ENCODE measurements at regions not wholly inside any gene's neighbourhood (a gene's known extent, or its start where the extent isn't known, plus 50 kb on each side); places are given as distances from the start of the nearest gene placed in this dataset.
"Not testable (repeated sequence)": the region's sequence is repeated elsewhere in the genome, so short reads cannot be mapped to it uniquely, and the experiment has no call there.

DNA sequence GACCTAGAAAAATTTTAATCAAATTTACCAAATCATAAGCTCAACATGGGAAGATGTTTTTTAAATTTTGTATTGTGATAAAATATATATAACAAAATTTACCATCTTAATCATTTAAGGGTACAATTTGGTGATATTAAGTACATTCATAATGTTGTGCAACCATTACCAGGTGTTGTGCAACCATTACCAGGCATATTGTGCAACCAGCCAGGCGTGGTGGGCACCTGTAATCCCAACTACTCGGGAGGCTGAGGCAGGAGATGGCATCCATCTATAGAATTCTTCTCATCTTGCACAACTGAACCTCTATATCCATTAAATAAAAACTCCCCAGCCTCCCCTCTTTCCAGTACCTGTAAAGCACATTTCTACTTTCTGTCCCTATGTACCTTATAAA is 124.5 kb upstream of the SLC13A1 start:
- no peak for DNase-seq (ENCODE audit: low read depth)
- TF ChIP-seq MYC (IDR thresholded peaks at IDR 0.05; ENCODE audit: low read depth, low read length) (no peak), POLR2A (IDR thresholded peaks at IDR 0.05; ENCODE audit: extremely low read depth, insufficient read length) (no peak)
- TF ChIP-seq, protein P1, sequence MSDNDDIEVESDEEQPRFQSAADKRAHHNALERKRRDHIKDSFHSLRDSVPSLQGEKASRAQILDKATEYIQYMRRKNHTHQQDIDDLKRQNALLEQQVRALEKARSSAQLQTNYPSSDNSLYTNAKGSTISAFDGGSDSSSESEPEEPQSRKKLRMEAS (IDR thresholded peaks at IDR 0.05; ENCODE audit: low read depth, low read length), result no peak
- TF ChIP-seq, protein P2, sequence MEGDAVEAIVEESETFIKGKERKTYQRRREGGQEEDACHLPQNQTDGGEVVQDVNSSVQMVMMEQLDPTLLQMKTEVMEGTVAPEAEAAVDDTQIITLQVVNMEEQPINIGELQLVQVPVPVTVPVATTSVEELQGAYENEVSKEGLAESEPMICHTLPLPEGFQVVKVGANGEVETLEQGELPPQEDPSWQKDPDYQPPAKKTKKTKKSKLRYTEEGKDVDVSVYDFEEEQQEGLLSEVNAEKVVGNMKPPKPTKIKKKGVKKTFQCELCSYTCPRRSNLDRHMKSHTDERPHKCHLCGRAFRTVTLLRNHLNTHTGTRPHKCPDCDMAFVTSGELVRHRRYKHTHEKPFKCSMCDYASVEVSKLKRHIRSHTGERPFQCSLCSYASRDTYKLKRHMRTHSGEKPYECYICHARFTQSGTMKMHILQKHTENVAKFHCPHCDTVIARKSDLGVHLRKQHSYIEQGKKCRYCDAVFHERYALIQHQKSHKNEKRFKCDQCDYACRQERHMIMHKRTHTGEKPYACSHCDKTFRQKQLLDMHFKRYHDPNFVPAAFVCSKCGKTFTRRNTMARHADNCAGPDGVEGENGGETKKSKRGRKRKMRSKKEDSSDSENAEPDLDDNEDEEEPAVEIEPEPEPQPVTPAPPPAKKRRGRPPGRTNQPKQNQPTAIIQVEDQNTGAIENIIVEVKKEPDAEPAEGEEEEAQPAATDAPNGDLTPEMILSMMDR (IDR thresholded peaks at IDR 0.05; ENCODE audit: low read depth, low read length), result no peak
- H3K4me3 ChIP-seq (ENCODE audit: low read depth, low read length), result no peak overlapping the region

DNA sequence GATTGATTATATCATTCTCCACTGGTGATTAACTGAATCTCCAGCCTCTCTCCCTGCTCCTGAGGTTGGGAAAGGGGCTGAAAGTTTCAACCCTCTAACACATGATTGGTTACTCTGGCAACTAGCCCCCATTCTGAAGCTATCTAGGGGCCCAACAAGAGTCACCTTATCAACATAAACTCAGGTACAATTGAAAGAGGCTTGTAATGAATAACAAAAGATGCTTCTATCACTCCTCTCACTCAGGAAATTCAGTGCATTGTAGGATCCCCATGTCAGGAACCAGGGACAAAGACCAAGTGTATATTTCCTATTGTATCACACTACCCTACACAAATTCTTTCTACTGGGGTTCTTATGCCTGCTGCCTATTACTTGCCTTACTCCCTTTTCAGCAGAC is 123.9 kb upstream of the SLC13A1 start:
- no peak for DNase-seq (ENCODE audit: low read depth)
- TF ChIP-seq POLR2A (IDR thresholded peaks at IDR 0.05; ENCODE audit: extremely low read depth, insufficient read length) (no peak), MYC (IDR thresholded peaks at IDR 0.05; ENCODE audit: low read depth, low read length) (no peak)
- TF ChIP-seq, protein P2 (IDR thresholded peaks at IDR 0.05; ENCODE audit: low read depth, low read length), result no peak
- TF ChIP-seq, protein P1 (IDR thresholded peaks at IDR 0.05; ENCODE audit: low read depth, low read length), result no peak
- H3K4me3 ChIP-seq (ENCODE audit: low read depth, low read length), result no peak overlapping the region

DNA sequence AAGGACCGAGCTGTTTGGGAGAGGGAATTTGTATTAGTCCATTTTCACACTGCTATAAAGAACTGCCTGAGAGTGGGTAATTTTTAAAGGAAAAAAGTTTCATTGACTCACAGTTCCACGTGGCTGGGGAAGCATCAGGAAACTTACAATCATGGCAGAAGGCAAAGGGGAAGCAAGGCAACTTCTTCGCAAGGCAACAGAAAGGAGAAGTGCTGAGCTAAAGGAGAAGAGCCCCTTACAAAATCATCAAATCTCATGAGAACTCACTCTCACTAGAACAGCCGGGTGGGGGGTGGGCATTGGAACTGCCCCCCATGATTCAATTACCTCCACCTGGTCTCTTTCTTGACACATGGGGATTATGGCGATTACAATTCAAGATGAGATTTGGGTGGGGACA is 121.8 kb upstream of the SLC13A1 start:
- not testable (repeated sequence) for DNase-seq (ENCODE audit: low read depth); H3K4me3 ChIP-seq (ENCODE audit: low read depth, low read length)

DNA sequence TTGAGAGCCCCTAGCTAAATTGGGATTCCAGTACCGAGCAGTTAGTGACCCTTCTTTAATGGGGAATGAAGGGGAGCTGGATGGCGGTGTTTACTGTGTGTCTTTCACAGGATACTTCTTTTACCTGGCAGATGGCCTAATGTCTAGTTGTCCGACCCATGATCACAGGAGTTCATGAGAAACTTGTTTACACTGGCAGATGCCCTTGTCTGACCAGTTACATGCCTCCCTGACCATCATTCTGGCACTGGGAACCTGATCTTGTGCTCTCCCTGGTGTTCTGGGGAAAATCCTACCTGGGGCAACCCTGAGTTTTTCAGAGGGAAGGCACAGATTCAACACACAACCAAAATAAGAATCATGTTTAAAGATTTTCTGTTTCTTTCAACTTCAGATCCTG is 120.1 kb upstream of the SLC13A1 start:
- TF ChIP-seq, protein P2 (IDR thresholded peaks at IDR 0.05; ENCODE audit: low read depth, low read length), result no peak
- TF ChIP-seq MYC (IDR thresholded peaks at IDR 0.05; ENCODE audit: low read depth, low read length) (no peak), POLR2A (IDR thresholded peaks at IDR 0.05; ENCODE audit: extremely low read depth, insufficient read length) (no peak)
- TF ChIP-seq, protein P1 (IDR thresholded peaks at IDR 0.05; ENCODE audit: low read depth, low read length), result no peak
- DNase-seq (ENCODE audit: low read depth), result no peak

DNA sequence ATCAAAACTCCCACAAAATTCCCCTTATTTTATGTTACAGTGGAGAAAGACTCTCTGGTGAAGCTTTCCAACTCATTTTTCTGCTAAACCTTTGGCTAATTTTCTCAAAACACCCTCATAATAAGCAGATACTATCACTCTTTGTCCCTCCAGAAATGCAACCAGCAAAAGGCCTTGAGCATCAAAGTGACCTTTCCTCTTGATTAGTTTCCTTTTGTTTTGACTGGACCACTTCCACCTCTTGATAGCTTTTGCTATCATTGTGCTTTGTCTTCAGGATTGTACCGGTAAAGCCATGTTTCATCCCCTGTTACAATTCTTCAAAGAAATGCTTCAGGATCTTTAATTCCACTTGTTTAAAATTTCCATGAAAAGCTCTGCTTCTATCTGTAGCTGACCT is 115.1 kb upstream of the SLC13A1 start:
- H3K4me3 ChIP-seq (ENCODE audit: low read depth, low read length), result no peak overlapping the region
- no peak for DNase-seq (ENCODE audit: low read depth)
- TF ChIP-seq, protein P1 (IDR thresholded peaks at IDR 0.05; ENCODE audit: low read depth, low read length), result no peak
- TF ChIP-seq, protein P2 (IDR thresholded peaks at IDR 0.05; ENCODE audit: low read depth, low read length), result no peak
- no peak for TF ChIP-seq MYC (IDR thresholded peaks at IDR 0.05; ENCODE audit: low read depth, low read length)
- no peak for TF ChIP-seq POLR2A (IDR thresholded peaks at IDR 0.05; ENCODE audit: extremely low read depth, insufficient read length)

More for the DNA sequence above, 120.1 kb upstream of the SLC13A1 start:
- no peak overlapping the region for H3K4me3 ChIP-seq (ENCODE audit: low read depth, low read length)

DNA sequence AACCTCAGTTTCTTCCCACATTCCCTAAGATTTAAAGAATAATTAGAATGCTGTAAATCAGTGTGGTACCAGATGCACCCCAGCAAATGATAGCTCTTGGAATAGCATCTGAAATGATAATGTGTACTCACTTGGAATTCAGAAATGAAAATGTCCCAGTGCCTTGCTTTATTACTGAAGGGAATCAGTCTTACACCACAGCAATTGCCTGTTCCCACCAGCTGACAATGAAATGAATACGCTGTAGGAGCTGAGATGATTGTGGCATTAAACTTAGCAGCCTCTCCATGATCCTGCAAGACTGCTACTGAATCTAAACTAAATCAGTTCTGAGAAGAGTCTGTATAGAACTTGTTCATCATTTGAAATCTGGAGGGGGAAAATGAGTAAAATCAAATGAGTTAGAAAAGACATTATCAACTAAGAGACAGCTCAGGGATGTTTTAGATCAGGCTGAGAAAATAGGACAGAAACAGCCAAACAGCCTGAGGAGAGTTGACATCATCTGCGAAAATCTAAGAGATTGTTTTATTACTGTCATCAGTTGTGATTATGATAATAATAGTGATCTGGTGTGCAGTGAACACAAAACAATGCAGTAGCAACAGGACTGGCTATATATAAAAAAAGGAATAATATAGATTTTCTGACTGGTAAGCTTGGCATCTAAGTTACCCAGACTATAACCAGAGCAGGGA is 108.6 kb upstream of the SLC13A1 start:
- TF ChIP-seq MYC (IDR thresholded peaks at IDR 0.05; ENCODE audit: low read depth, low read length), result no peak
- TF ChIP-seq, protein P1 (IDR thresholded peaks at IDR 0.05; ENCODE audit: low read depth, low read length), result no peak
- TF ChIP-seq POLR2A (IDR thresholded peaks at IDR 0.05; ENCODE audit: extremely low read depth, insufficient read length), result no peak
- TF ChIP-seq, protein P2 (IDR thresholded peaks at IDR 0.05; ENCODE audit: low read depth, low read length), result no peak
- no peak for DNase-seq (ENCODE audit: low read depth)
- no peak overlapping the region for H3K4me3 ChIP-seq (ENCODE audit: low read depth, low read length)

Measured in NB4 (cell line).